ENCODE measurements at regions not wholly inside any gene's neighbourhood (a gene's known extent, or its start where the extent isn't known, plus 50 kb on each side); places are given as distances from the start of the nearest gene placed in this dataset.

- TF ChIP-seq TCF7L2 (IDR thresholded peaks at IDR 0.05; ENCODE audit: low read depth, low read length) (no peak), E2F5 (CRISPR knock-in tag; IDR thresholded peaks at IDR 0.05) (no peak), THRAP3 (IDR thresholded peaks at IDR 0.05; ENCODE audit: borderline replicate concordance) (no peak), EP300 (IDR thresholded peaks at IDR 0.05; ENCODE audit: low read length) (no peak), EZH2 (IDR thresholded peaks at IDR 0.05; ENCODE audit: borderline replicate concordance, low read depth, low read length) (no peak), SRSF9 (IDR thresholded peaks at IDR 0.05; ENCODE audit: borderline replicate concordance, low read depth, low read length) (no peak)
Observed at GRCh38 chr9:82308836-82309235, 320.3 kb downstream of the SPATA31D1 start.

All from K562 (cell line).